CD4-positive, alpha-beta T cell treated with Interleukin-6 for 4 hours (primary cell): ENCODE measurements at regions not wholly inside any gene's neighbourhood (a gene's known extent, or its start where the extent isn't known, plus 50 kb on each side); places are given as distances from the start of the nearest gene placed in this dataset.

ENCODE experiments used
- DNase-seq: peaks from one replicate; pipeline ENCODE4 v3.0.0-alpha.2; 2020; ENCODE audit warnings: mixed read lengths

- no peak for DNase-seq
Measured at GRCh38 chr11:91209306-91209705, 986.5 kb upstream of the CHORDC1 start.

DNA sequence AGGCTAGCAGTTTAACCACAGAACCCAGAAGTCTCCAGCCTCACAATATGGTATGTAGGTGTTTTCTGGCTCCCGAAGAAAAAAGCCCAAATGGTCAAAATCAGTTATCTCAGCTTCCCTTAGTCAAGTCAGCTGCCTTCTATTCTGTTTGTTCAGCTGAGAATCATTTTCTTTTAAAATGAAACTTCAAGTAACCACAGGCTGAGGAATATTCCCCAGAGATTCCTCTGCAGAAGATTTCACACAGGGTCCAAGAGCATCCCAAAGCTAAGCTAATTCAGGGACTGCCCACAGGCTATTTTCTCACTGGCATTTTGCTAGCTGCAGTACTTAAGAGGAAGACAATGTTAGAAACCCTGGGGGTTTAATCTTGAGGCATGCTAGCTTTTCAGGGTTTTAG lies 977.0 kb upstream of the CHORDC1 start:
- no peak for DNase-seq

- no peak for DNase-seq
Measured at GRCh38 chr11:91194546-91194945, 971.7 kb upstream of the CHORDC1 start.

GRCh38 chr11:91188484-91188883 lies 965.6 kb upstream of the CHORDC1 start:
- no peak for DNase-seq

GRCh38 chr11:91187314-91187713 lies 964.5 kb upstream of the CHORDC1 start:
- DNase-seq: no peak

DNA sequence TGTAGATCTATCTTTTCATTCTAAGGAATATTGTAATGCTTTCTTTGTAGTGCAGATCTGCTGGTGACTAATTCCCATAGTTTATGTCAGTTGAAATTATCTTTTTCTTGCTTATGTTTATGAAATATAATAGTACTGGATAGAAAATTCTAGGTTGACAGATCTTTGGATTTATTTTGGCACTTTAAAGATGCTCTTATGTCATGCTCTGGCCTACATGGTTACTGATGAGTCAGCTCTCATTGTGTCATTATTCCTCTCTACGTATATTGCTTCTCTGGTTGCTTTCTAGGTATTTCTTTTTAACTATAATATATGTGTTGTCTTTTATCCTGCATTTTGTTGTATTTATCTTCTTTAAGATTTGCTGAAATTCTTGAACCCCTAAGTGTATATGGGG lies 955.5 kb upstream of the CHORDC1 start:
- DNase-seq: no peak

DNA sequence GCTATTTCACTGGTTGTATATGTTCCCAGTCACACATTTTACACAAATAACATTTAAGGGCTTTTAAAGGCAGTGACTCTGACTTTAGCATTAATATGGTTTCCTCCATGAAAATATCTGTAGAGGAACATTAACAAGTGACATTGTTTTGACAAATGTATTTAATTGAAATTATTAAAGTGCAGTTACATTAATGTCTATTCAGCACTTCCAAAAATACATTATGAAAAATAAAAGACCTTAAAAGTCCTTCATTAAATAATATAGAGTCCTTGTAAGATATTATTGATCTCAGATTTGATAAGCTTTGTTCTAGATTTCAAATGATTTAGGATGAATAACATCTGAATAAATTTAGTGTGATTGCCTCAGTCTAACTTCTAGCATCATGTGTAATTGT lies 951.9 kb upstream of the CHORDC1 start:
- DNase-seq: no peak

DNA sequence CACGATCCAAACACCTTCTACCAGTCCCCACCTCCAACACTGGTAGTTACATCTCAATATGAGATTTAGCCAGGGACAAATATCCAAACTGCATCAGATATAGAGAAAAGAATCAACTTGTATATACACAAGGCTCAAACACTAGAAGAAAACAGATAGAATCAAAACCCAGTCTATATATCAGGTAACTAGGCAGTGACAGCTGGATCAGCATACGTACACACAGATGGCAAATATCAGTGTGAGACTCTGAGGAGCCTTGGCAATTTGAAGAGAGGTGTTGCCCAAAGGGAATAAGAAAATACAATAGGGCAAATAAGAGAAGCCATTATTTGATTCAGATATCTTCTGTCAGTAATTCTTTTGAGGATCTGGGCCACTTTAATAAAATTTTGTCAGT lies 951.3 kb upstream of the CHORDC1 start:
- DNase-seq: no peak

- DNase-seq: no peak
Measured at GRCh38 chr11:91173701-91174100, 950.9 kb upstream of the CHORDC1 start.

- DNase-seq: no peak
Measured at GRCh38 chr11:91170711-91171110, 947.9 kb upstream of the CHORDC1 start.

GRCh38 chr11:91164452-91164822 lies 941.6 kb upstream of the CHORDC1 start:
- DNase-seq: no peak

DNA sequence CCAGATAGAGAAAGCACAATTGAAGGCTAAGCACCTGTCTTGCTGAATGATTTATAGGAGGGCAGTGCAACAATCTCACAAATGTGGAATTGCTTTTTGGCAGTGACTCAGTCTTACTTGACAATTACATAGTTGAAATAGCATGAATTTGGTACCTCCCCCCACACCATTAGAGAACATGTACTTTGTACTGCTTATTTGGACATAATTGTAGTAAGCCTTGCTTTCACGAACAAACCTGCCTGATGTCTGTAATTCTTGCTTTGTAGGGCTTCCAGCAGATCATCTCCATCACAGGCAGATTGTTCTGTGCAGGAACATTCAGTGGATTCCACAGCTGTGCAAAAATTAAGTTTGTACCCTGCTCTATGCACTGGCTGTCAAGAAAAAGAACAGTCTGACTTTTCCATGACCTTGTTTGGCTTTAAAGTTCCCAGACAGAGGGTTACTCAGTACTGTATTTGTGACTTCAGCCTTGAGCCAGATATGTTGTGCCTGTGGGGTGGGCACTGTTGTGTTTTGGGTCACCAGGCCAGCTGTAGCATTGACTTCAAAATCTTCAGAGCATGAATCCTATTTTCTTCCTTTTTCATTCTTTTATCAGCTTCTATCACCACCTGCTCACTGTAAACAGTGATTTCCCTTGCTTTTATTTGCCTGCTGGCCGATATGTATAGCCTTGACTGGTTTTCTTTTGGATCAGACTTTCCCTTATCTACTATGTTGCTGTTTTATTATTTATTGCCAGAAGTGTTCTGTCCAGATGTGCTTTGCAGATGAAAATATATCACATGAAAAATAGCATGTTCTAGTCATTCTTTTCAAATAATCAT lies 941.0 kb upstream of the CHORDC1 start:
- no peak for DNase-seq

DNA sequence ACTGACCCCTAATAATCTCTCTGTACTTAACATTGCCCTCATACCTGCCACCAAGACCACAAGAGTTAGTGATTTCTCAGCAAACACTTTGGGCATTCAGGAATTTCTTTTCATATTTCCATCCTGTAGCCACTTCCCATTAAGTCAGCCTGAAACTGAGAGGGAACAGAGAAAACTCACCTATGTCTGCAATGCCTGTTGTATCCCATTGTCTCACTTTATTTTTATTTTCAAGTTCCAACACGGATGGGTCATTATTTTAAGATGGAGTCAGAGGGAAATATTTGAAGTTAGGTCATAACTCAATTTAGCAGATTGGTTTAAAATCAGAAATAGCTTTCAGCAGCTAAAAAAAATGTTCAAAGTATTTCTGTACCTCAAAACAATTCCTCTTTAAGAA lies 937.8 kb upstream of the CHORDC1 start:
- no peak for DNase-seq

DNA sequence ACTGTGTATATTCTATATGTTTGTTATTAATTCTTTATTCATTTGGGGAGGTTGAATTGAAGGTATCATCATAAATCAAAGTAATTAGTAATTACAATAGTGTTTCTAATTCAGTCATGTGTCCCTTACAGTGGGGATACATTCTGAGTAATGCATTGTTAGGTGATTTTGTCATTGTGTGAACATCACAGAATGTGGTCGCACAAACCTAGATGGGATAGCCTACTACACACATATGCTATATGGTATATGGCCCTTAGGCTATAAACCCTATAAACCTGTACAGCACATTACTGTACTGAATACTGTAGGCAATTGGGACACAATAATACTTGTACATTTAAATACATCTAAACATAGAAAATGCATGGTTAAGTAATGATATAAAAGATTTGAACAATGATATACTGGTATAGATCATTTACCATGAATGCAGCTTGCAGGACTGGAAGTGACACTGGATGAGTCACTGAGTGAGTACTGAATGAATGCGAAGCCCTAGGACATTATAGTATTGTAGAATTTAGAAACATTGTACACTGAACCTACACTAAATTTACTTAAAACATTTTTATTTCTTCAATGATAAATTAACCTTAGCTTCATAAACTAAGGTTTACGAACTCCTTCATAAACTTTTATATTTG lies 936.2 kb upstream of the CHORDC1 start:
- no peak for DNase-seq

- DNase-seq: no peak
Measured at GRCh38 chr11:91158297-91158696, 935.4 kb upstream of the CHORDC1 start.

DNA sequence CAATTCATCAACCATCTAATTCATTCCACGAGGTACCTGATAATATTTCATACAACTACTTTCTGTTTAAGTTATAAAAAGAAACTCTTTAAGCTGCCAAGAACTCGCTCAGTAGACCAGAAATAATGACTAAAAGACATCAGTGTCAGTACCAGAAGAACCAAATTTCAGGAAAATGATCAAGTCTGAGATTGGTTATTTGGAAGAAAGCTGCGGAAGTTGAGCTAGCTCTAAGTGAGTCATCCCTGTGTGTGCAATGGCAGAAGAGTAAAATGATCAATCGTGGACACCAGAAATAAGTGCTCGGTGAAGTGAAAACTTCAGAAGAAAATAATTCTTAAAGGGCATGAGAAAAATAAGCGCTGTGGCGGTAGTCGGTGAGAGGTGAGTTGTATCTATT lies 933.2 kb upstream of the CHORDC1 start:
- DNase-seq: no peak

GRCh38 chr11:91147885-91148284 lies 925.0 kb upstream of the CHORDC1 start:
- DNase-seq: no peak

DNA sequence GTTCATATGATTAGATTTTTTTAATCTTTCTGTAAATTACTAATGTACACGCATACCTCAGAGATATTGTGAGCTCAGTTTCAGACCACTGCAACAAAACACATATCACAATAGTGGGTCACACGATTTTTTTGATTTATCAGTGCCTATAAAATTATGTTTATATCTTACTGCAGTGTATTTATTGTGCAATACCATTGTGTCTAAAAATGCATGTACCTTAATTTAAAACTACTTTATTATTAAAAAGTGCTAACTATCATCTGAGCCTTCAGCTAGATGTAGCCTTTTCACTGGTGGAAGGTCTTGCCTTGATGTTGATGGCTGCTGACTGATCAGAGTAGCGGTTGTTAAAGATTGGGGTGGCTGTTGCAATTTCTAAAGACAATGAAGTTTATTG lies 918.8 kb upstream of the CHORDC1 start:
- DNase-seq: no peak

DNA sequence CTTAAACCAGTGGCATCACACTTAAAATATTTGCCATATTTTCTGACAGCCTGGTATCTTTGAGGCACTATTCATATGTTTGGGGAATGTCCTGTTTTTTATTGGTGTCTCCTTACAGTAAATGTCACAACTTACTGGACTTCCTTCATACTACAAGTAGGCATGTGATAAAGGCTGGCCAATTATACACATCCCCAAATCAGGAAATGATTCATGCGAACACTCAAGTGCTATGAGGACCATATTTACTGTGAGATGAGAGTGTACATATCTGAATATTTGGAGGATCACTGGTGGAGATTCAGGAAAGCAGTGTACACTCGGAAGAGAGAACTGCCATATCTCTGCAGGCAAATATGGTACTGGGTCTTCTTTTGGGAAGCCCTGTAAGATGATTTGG lies 913.8 kb upstream of the CHORDC1 start:
- DNase-seq: no peak

DNA sequence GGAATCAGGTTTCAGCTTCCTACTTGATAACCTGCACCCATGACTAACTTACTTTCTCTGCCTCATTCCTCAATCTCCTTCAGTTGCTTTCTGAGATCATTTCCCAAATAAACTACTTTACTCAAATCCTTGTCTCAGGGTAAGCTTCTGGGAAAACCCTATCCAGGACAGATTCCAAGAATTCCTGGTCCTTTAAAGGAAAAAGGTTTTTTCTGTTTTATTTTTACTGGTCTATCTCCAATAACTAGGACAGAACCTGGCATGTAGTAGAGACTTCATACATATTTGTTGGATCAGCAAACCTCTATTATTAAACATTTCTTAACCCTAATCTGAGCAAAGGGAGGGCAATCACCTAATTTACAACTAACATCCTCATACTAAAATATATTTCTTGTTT lies 910.5 kb upstream of the CHORDC1 start:
- DNase-seq: no peak

DNA sequence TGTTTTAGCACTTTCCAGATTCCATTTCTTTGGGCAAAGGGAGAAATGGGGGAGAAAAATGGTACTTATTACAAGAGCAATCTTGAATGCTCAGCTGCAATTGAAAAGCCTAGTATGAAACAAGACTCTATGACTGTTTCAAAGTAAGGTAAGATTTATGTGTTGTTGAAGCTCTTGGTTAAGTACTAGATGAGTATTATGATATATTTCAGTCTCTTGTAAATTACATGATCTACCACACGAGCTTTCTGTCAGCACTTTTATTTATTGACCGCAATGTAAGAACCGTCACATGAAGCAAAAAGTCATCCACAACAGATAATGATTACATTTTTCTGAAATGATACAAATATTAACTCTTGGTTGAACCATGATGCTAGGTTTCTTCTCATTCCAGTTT lies 906.7 kb upstream of the CHORDC1 start:
- no peak for DNase-seq

DNA sequence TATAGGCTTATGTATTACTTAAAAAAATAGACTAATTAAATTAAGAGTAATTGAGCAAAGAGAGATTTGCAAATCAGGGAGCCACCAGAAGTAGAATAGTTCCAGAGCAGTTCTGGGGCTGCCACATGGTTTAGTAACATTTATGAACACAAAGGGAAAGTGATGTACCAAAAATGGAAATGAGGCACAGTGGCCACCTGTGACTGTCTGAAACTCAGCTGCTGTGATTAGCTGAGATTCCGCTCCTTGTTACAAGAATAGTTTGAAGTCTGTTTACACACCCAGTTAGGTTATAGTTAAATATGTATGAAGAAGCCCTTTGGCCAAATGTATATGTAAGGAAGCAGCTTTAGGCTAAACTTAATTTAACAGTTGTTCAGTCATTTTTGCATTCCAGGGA lies 901.5 kb upstream of the CHORDC1 start:
- no peak for DNase-seq

- DNase-seq: no peak
Measured at GRCh38 chr11:91115116-91115515, 892.3 kb upstream of the CHORDC1 start.

GRCh38 chr11:91104237-91104636 lies 881.4 kb upstream of the CHORDC1 start:
- no peak for DNase-seq

- no peak for DNase-seq
Measured at GRCh38 chr11:91100427-91100826, 877.6 kb upstream of the CHORDC1 start.
